PFSK-1 (cell line): ENCODE measurements at regions not wholly inside any gene's neighbourhood (a gene's known extent, or its start where the extent isn't known, plus 50 kb on each side); places are given as distances from the start of the nearest gene placed in this dataset.

Source experiments
- FOXP2 ChIP-seq: optimal IDR thresholded peaks from 2 replicates; pipeline ENCODE3; 2011; ENCODE audit warnings: borderline replicate concordance, control low read depth, inconsistent platforms; ENCODE audit not compliant: insufficient read depth; ENCODE audit errors: extremely low read length, extremely low read depth
- POLR2AphosphoS5 ChIP-seq: IDR thresholded peaks from 2 replicates; pipeline ENCODE4 v1.6.1; 2012; ENCODE audit warnings: low read depth, mild to moderate bottlenecking, control low read depth, low read length, moderate library complexity
- REST ChIP-seq, 2 experiments: IDR thresholded peaks; 2 replicates each; pipeline versions ENCODE4 v1.6.1 to v1.8.0; 2011 to 2012; ENCODE audit warnings: low read depth in 2 of 2, low read length in 2 of 2, control low read depth in 1 of 2, inconsistent platforms in 1 of 2, mild to moderate bottlenecking in 1 of 2, moderate library complexity in 1 of 2; ENCODE audit not compliant: insufficient read depth in 1 of 2
- SIN3A ChIP-seq: IDR thresholded peaks from 2 replicates; pipeline ENCODE4 v1.6.1; 2012; ENCODE audit warnings: mild to moderate bottlenecking, low read length, moderate library complexity, borderline replicate concordance; ENCODE audit not compliant: insufficient read depth
- TAF1 ChIP-seq: IDR thresholded peaks from 2 replicates; pipeline ENCODE4 v1.6.1; 2012; ENCODE audit warnings: low read length, control low read depth, borderline replicate concordance; ENCODE audit not compliant: insufficient read depth

GRCh38 chr20:63107449-63108200, 100.9 kb upstream of the BHLHE23 start:
- no peak for TF ChIP-seq REST (IDR thresholded peaks at IDR 0.05; ENCODE audit: insufficient read depth in 1 of 2, low read depth in 2 of 2, low read length in 2 of 2)
- no peak for TF ChIP-seq POLR2AphosphoS5
- TF ChIP-seq TAF1 = no peak
- TF ChIP-seq SIN3A = no peak
- TF ChIP-seq FOXP2 = no peak
